ENCODE measurements at regions not wholly inside any gene's neighbourhood (a gene's known extent, or its start where the extent isn't known, plus 50 kb on each side); places are given as distances from the start of the nearest gene placed in this dataset.

DNA sequence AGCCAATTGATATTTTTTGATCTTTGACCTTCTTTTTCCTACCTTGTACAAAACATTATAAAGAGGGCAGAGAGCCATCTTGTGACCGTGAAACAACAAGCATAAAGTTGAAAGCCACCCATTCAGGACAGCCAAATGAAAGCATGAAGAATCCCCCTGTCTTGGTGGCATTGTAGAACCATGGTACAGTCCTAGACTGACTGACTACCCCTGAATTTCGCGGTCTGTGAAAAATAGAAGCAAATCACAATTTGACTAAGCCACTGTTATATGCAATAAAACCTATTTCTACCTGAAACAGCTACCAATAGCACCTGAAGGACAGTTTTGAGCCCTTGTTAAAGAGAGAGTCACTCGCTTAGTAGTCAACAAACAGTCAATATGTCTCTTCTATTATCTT lies 527.4 kb downstream of the MID1IP1 start:
- TF ChIP-seq CTCF (IDR thresholded peaks at IDR 0.05) (no peak), POLR2AphosphoS5 (IDR thresholded peaks at IDR 0.05) (no peak), POLR2A (IDR thresholded peaks at IDR 0.05) (no peak)
